Stimulated activated CD4-positive, alpha-beta T cell treated with anti-CD3 and anti-CD28 coated beads, Interleukin-12 subunit alpha, Interleukin-12 subunit beta, amount 100 ng/mL, for 4 hours (primary cell): ENCODE measurements at regions not wholly inside any gene's neighbourhood (a gene's known extent, or its start where the extent isn't known, plus 50 kb on each side); places are given as distances from the start of the nearest gene placed in this dataset.
A peak's percentile ranks its signal among the peaks of the same experiment; 100 is the strongest.

Experiments used
- DNase-seq: peaks from one replicate; pipeline ENCODE4 v3.0.0-alpha.2; 2020

DNA sequence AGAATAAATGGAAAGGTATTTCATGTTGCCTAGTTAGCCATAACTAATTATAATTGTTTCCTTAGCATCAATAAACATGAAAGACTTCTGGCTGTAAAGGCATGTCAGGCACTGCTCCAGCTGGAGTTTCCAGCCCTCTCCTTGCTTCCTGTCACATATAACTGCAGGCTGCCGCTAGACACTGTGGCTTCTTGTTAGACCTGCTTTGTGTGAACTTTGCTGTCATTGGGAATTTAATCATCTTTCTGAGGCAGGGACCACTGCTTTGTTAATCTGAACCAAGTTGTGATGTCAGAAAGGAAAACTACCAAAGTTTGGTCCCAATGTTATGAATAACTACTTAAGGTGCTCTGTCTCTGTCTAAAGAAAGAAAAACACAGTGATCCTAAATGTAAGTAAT is 90.3 kb upstream of the DUSP10 start:
- DNase-seq: no peak

DNA sequence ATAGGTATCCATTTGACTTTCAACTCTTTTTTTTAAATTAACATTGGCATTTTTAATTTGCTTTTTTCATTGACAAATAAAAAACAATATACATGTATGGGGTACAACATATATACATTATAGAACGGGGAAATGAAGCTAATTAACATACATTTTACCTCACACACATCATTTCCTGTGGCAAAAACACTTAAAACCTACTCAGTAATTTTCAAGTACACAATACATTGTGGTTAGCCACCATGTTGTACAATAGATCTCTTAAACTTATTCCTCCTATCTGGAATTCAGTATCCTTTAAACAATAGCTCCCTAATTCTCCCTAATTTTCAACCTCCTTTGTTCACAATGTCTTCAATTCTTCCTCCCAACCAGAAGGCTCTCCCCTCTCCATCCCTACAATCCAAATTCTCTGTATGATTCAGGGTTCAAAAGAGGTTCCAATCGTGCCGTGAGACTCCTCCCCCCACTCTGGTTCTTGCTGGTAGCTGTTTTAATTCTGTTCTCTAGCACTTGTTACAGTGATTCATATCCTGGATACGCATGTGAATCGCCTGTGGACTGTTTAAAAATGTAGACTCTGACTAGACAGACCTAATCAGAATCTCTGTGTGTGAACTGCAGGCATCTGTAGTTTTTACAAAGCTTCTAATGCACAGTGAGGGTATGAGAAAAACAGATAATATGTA is 87.6 kb upstream of the DUSP10 start:
- DNase-seq: peak; percentile 25

DNA sequence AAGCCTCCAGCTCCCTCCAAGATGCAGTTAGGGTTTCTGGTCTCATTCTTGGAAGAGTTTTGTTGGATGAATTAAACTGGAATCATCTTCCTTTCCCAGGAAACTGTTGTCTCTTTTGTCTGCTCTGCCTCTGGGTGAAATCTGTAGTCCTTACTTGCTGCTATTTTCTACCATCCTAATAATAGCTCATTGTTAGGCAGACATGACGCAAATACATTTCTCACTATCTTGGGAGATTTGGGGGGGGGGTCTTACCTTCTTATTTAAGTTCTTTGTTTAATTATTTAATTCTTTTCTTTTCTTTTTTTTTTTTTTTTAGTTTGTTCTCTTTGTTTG is 85.4 kb upstream of the DUSP10 start:
- no peak for DNase-seq

DNA sequence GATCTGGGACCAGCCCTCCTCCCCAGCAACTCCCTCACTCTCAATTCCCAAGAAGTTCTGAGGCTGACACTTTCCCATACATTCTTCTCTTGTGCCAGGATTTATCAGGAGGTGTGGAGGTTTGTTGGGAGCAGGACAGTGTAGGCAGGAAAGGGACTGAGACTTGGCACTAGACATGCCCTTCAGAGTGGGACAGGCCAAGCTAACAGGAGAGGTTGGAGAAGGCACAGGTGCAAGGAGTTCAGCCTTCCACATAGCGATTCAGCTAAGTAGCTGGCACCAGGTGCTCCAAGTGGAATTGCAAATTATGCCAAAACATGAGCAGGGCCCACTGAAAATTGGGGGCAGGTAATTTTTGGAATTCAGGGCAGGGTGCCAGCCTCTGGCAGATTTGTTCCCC is 83.0 kb upstream of the DUSP10 start:
- DNase-seq: no peak

DNA sequence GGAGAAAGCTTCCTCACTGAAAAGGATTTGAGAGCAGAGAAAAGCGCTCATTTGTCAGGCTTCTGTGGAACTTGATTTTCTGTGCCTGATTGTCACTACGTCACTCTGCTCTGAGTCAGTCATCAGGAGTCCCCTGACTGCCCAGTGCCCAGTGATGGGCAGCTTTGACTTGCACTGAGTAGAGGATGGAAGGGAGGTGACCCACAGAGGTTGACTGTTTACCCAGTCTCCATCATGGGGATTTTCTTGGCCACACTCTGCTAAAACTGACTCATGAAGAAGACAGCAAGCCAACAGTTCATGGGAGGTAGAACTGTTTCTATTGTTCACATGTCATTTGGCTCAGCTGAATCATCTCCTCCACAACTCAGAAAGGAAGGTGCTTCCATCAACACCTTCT is 82.1 kb upstream of the DUSP10 start:
- no peak for DNase-seq

DNA sequence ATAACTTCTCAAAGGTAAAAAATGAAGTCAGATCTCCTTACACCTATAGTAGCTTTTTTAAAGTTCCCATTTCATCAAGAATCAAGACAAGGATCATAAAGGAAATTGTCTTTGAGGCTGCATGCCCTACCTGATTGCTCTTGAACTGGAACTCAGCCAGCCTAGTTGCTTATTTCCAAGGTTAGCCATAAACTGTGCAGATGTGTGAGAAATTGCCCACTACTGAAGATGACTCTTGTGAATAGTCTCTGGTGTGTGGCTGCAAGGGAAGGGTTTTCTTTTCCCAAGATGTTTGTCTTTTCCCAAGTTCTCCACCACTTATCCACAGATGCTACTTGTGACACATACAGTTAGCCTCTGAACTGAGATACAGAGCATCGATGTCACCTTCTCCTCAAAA is 81.7 kb upstream of the DUSP10 start:
- no peak for DNase-seq

DNA sequence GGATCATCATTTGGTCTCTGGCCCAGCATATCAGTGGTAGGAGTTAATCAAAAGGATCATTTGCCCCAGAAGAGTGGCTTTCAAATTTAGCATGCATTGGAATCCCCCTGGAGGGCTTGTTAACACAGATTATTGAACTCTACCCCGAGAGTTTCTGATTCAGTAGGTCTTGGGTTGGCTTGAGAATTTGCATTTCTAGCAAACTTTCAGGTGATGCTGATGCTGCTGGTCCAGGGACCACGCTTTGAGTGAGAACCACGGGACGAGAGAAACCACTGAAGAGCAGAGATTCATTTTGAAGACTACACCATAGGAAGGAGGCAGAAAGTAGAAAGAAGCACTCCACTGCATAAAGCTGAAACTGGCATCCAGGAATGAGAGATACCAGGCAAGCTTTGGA is 81.3 kb upstream of the DUSP10 start:
- no peak for DNase-seq

DNA sequence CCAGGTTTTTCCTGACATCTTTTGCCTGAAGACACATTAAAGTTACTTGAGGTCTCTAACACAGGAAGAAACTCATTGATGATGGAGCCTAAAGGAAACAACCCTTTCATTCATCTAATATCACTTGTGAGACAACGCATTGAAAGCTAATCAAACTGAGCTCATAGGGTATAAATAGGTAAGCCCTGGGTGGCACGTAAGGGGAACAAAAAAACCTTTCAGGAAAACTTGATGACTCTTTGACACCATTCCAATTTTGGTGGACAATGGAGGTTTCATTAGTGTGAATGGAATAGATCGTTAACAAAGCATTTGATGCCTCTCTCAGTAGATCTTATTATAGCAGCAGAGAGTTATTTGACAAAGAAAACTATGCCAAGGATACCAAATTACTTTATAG is 80.7 kb upstream of the DUSP10 start:
- DNase-seq: no peak

DNA sequence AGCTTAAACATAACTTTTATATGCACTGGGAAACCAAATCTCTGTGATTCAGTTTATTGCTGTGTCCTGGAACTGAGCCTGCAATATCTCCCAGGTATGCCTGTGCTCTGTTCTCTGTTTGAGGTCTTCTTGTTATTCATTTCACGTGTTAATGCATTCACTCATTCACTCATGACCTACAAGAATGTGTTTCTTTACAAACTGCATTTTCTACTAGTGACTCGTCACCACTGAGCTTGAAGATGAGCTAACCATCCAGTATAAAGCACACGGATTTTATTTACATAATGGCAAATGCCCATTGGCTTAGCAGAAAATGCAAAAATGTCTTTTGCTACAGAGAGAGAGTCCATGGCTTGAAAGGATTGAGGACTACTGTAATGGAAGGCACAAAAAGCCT is 75.0 kb upstream of the DUSP10 start:
- DNase-seq: no peak

DNA sequence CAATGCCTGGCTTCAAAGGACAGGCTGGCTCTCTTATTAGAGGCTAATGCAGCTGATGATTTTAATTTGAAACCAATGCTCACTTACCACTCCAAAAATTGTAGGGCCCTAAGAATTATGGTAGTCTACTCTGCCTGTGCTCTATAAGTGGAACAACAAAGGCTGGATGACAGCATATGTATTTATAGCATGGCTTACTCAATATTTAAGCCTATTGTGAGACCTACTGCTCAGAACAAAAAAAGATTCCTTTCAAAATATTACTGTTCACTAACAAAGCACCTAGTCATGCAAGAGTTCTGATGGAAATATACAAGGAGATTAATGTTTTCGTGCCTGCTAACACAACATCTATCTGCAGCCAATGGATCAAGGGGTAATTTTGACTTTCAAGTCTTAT is 73.8 kb upstream of the DUSP10 start:
- DNase-seq: no peak

DNA sequence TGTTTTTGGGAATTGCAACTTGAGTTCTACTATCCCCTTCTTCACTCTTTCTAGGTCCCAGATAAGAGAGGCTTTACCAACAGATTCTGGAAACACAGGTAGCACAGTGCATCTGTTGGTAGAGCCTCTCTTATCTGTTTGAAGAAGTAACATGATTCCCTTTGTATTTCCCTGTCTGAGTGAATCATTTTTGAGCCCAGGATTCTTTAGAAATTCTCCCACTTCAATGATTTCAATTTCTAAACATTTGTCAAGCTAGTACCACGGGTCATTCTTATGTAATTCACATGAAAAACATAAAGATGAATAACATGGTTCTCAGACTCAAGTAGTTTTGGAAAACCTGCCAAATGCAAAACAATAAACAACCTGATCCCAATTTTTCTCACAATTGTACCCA is 72.0 kb upstream of the DUSP10 start:
- no peak for DNase-seq

DNA sequence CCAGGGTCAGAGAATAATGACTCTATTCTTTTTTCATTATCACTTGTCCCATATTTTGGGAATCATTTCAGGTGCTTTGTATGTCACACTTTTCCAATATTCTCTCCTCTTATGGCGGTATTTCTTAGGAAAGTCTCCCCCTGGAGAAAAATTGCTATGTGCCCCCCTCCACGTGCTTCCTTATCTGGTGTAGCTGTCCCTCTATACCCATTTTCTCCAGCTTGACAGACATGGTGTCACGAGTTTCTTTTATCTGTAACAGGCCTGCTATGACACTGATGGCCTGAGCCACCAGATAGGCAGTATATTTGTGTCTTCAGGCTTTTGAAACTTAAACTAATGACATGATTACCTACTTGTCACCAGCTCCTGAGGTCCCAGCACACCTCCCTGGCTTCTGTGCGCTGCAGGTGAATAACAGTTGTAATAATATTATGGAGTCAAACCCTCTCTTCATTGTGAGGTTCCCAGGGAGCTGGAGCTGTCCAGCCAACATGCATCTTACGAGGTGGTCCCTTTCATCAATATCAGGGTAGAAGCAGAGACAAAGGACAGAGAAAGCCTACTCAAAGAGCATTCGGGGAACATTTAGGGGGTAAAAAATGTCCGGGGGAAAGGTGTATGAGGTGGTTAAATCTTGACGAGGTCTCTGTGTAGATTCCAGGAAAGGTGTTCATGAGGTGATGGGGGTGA is 71.2 kb upstream of the DUSP10 start:
- DNase-seq: no peak

DNA sequence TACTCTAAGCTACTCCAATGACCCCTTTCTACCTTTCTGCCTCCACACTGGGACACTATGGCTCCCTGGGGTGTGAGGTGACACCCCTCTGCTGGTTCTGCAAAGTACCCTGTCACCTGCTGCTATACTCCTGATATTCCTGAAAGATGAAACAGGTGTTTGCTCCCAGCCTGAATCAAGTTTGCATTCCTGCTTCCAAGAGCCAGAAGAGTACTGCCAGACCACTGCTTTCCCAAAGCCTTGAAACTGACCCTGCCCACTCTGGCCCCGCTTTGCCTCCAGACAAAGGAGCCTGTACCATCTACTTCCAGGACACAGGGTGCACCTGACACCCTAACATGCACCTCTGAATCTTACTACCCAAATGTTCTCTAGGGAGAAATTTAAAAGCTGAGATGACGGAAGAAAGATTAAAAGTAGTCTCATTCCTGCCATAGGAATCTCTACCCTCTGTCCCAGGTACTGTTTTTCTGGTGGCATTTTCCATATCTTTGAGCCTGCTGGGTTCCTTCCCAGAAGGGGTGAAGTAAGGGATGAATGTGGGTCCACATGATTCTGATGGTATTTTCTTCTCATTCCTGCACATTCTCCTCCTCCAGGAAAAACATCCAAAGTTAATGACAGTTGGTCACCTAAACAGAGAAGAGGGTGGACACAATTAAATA is 70.3 kb upstream of the DUSP10 start:
- DNase-seq: no peak

DNA sequence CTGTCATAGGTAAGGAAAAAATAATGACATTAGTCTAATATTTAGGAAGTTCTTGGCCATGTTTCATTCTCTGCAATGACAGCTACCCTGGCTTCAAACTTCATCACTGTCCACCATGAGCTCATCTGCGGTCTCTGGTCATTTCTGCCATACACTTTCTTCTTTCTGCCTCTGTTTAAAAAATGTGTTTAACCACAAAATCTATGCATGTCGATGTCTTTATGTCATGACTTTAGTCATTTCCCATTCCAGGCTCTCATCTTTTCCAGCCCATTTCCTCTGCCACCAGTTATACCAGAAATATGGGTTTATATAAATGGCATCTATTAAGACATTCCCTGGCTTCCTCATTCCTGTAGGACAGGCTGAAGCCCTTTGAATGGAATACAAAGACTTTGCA is 68.5 kb upstream of the DUSP10 start:
- no peak for DNase-seq

DNA sequence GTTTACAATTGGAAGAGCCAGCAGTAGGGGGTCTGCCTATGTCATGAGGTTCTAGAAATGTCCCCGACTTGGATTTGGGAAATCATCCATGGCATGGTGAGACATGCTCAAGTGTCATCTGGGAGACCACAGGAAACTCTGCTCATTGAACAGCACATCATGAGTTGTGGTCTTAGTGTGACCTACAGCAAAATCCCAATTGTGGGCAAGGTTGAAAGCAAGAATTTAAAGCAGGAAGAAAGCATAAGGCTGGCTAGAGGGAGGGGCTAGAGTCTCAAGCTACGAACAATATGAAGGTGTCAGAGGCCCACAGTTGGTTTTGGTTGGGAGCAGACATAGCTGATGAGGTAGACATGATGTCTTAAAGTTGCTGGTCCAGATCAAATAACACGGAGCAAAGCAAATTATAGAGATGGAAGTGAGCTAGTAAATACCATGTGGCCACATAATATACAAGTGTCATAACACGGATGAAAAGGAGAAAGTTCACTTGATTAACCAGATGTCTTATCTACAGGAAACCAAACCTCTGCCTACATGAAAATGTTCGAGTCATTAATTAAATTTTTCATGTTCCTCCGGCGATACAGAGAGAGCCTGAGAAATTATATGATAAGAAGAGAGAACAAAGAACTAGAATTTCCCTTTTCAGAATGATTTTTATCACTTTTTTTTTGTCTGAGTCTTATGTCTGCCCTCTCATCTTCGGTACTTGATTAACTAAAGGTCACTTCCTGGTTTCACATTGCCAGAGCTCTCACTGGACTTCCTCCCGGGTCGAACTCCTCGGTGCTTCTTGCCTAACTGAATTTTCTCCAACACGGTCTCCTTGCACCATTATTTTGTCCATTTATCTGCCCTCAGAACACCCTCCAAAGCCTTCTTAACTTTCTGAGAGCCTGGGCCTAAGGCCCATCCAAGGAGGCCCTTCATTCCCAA is 67.5 kb upstream of the DUSP10 start:
- no peak for DNase-seq

DNA sequence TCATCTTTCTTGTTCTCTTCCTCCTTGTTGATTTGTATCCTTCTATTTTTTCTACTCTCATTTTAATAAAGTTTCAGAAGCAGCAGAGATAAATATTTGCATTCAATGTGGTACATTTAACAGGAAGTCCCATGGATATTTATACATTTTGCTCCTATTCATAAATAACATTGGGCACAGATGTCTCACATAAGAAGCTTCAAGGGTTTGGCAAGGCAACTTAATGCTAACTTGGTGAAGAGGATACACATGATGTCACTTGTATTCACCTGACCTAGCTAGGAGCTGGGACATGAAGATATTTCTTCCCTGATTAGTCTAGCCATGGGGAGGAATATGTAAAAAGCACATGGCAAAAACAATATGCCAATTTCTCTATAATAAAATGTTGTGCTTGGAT is 65.1 kb upstream of the DUSP10 start:
- DNase-seq: no peak

DNA sequence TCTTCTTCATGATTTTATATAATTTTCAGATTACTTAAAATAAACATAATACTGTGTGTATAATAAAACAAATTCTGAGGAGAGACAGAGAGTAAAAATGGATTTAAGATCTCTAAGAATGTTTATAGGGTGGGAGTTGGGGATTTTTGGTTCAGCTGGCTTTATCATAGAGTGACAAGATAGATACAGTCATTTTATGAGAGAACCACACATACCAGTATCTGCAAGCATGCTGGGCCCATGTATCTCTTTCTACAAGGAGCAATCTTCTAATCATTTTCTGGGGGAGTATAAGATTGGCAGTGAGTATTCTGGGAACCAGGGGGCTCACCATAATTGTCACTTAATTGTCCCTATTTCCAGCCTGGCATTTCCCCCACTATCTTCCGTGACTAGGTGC is 64.3 kb upstream of the DUSP10 start:
- no peak for DNase-seq

DNA sequence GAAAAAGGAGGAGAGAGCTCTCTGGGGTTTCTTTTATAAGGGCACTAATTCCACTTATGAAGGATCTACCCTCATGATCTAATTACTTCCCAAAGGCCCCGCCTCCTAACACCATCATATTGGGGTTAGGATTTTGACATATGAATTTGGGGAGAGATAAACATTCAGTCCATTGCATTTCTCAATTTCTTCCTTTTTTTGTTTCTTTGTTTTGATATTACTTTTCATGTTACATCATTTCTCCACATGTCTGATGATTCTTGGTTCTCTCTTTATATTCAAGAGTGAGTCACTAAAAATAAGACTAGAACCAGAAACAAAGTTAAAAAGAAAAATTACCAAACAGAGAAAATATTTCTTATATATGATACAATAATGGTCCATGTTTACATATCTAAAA is 63.2 kb upstream of the DUSP10 start:
- no peak for DNase-seq

DNA sequence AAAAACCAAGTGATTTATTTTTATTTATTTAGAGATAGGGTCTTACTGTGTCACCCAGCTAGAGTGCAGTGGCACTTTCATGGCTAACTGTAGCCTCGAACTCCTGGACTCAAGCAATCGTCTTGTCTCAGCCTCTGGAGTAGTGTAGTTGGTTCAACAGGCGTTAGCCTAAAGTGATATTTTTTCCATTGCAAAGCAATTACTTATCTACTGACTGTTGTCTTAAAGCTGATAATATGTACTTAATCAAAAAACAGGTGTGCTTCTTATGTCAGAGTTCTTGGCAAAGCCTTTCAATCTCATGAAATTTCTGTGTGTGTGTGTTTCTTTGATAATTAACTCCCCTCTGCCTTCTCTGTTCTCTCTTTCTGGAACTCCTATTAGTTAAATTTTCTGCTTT is 62.4 kb upstream of the DUSP10 start:
- no peak for DNase-seq

DNA sequence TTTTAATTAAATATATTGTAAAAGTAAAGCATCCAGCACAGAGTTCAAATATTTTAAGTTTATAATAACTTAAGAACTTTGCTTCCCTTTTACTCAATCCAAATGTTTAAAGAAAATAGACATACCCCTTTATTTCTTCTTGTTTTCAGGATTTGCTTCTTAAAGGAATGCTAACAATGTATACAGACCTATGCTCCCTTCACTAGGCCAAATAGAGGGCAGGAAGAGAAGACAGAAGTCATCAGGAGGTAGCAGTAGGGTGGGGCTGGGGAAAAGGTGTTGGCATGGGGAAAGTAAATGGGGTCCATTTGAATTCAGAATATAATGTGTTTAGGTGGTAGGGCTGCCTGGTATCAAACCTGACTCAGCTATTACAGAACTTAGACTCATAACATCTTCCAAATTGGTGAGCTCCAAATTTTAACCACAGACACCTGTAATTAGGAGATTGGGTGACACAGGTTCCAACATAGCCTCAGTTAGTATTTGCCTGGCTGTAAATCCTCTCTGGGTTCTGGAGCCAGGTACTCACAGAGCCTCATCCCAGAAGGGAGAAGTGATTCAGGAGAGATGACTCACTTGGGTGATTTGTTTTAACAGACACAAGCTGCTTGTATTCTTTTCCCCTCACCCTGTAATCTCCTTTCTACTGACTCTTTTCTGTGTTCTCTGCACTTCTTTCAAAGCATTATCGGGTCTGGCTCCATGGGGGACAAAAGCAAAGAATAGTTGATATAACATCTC is 60.1 kb upstream of the DUSP10 start:
- DNase-seq: no peak

DNA sequence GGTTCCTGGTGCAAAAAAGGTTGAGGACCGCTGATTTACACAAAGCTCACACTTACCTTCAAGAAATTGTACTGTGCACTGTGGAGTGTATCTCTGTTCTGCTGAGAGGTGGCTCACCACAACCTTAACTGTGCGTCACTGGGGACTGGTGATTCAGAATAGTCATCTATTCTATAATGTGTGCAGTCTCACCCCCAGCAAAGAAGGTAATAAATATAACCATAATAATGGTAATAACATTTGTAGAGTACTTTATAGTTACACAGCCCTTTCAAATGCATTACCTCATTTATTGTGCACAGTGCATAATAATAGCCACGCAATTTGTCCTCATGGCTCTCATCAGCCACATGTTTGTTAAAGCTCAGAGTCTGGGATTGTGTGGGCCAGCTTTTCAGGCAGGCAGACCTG is 59.4 kb upstream of the DUSP10 start:
- DNase-seq: no peak

DNA sequence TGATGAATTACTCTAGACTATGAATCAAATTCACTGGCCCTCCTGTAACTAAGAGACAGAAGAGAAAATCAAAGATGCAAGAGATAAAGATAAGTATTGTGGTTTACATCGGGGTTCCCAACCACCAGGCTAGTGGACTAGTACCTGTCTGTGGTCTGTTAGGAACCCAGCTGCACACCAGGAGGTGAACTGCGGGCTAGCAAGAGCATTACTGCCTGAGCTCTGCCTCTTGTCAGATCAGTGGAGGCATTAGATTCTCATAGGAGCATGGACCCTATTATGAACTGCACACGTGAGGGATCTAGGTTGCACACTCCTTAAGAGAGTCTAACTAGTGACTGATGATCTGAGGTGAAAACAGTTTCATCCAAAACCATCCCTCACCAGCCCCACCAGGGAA is 58.9 kb upstream of the DUSP10 start:
- DNase-seq: no peak

DNA sequence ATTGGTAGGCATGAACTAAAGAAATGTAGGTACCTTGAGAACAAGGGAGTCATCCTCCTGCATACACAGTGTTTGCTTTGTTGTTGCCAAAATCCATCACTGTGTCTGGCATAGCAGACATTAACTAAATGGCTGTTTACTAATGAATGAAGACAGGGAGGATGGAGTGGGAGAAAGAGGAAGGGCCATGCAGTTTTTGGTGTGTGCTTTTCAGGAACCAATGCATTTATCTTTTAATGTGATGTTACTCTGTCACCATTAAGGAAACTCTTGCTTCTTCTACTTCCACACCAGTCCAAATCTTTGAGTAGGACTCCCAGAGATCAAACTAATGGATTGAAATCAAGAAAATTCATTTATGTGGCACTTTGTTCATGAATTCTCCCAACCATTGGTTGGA is 55.6 kb upstream of the DUSP10 start:
- DNase-seq: no peak
